ENCODE measurements at regions not wholly inside any gene's neighbourhood (a gene's known extent, or its start where the extent isn't known, plus 50 kb on each side); places are given as distances from the start of the nearest gene placed in this dataset.

DNA sequence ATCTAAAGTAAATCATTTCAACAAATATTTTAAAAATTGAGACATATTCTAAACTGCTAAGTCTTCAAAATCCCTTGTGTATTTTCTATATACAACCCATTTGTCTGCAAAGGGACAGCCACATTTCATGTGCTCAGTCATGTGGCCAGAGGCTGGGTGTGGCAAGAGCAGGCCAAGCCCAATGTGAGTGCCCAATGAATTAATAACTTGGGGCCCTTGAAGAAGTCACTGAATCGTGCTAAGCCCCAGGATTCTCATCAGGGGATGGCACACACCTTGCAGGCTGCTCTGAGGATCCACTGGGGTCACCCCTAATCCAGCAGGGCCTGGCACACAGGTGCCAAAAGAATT lies 78.2 kb upstream of the SMIM23 start:
- no peak for TF ChIP-seq CTCF (conservative IDR thresholded peaks at IDR 0.05; ENCODE audit: low read depth, low read length)
- TF ChIP-seq EZH2 (IDR thresholded peaks at IDR 0.05; ENCODE audit: borderline replicate concordance, low read depth, low read length, poor library complexity, severe bottlenecking): no peak

Data from A673 (cell line).